SJSA1 (cell line): ENCODE measurements at regions not wholly inside any gene's neighbourhood (a gene's known extent, or its start where the extent isn't known, plus 50 kb on each side); places are given as distances from the start of the nearest gene placed in this dataset.

Experiments
- DNase-seq, 2 experiments: peaks; one replicate each; pipeline ENCODE4 v3.0.0-alpha.2; 2015 to 2020; ENCODE audit warnings: low spot score in 2 of 2, low read depth in 1 of 2
- H3K27ac ChIP-seq: fragments of 250-450 bp; sonication (Bioruptor Pico); 2 replicates; pipeline ENCODE4 v1.5.1; 2020; ENCODE audit warnings: mild to moderate bottlenecking, moderate library complexity
- H3K27me3 ChIP-seq: fragments of 250-450 bp; sonication (Bioruptor Pico); replicated peaks from 2 replicates; pipeline ENCODE4 v1.5.1; 2020; ENCODE audit warnings: mild to moderate bottlenecking, moderate library complexity
- H3K36me3 ChIP-seq: fragments of 250-450 bp; sonication (Bioruptor Pico); 2 replicates; pipeline ENCODE4 v1.5.1; 2020; ENCODE audit warnings: mild to moderate bottlenecking
- H3K4me1 ChIP-seq: fragments of 250-450 bp; sonication (Bioruptor Pico); replicated peaks from 2 replicates; pipeline ENCODE4 v1.6.1; 2021; ENCODE audit warnings: mild to moderate bottlenecking
- H3K4me3 ChIP-seq: fragments of 250-450 bp; sonication (Bioruptor Pico); 2 replicates; pipeline ENCODE4 v1.5.1; 2020; ENCODE audit warnings: mild to moderate bottlenecking
- H3K9me3 ChIP-seq: fragments of 250-450 bp; sonication (Bioruptor Pico); replicated peaks from 2 replicates; pipeline ENCODE4 v1.5.1; 2020; ENCODE audit warnings: mild to moderate bottlenecking

- H3K27me3 ChIP-seq: no peaks in the 10 kb centered on the region
- H3K4me1 ChIP-seq: no peaks in the 10 kb centered on the region
- DNase-seq: no peak
- no peaks in the 10 kb centered on the region for H3K9me3 ChIP-seq
- no peaks in the 10 kb centered on the region for H3K36me3 ChIP-seq
- no peak overlapping the region for H3K27ac ChIP-seq
- no peak overlapping the region for H3K4me3 ChIP-seq
These were observed 641.9 kb upstream of the RBFOX1 start for GRCh38 chr16:6690741-6691140.

- Histone ChIP-seq H3K27ac (no peak overlapping the region), H3K4me3 (no peak overlapping the region), H3K36me3 (no peaks in the 10 kb centered on the region), H3K9me3 (no peaks in the 10 kb centered on the region), H3K4me1 (no peaks in the 10 kb centered on the region), H3K27me3 (no peaks in the 10 kb centered on the region)
- DNase-seq: no peak
These were observed 643.0 kb upstream of the RBFOX1 start for GRCh38 chr16:6689643-6690042.

GRCh38 chr16:6687593-6687992 is 645.1 kb upstream of the RBFOX1 start:
- Histone ChIP-seq H3K27me3 (no peaks in the 10 kb centered on the region), H3K4me3 (no peak overlapping the region), H3K27ac (no peak overlapping the region), H3K4me1 (no peaks in the 10 kb centered on the region), H3K36me3 (no peaks in the 10 kb centered on the region), H3K9me3 (no peaks in the 10 kb centered on the region)
- no peak for DNase-seq

- no peak for DNase-seq
- Histone ChIP-seq H3K36me3 (no peaks in the 10 kb centered on the region), H3K27ac (no peak overlapping the region), H3K4me3 (no peak overlapping the region), H3K4me1 (no peaks in the 10 kb centered on the region), H3K9me3 (no peaks in the 10 kb centered on the region), H3K27me3 (no peaks in the 10 kb centered on the region)
These were observed 648.5 kb upstream of the RBFOX1 start for GRCh38 chr16:6684076-6684673.

GRCh38 chr16:6682142-6682811 is 650.4 kb upstream of the RBFOX1 start:
- H3K27ac ChIP-seq: no peak overlapping the region
- no peaks in the 10 kb centered on the region for H3K27me3 ChIP-seq
- DNase-seq: peak in 1 of 2 experiments; percentile 2
- H3K9me3 ChIP-seq: no peaks in the 10 kb centered on the region
- H3K4me1 ChIP-seq: no peaks in the 10 kb centered on the region
- no peaks in the 10 kb centered on the region for H3K36me3 ChIP-seq
- no peak overlapping the region for H3K4me3 ChIP-seq

- H3K9me3 ChIP-seq: no peaks in the 10 kb centered on the region
These were observed 654.1 kb upstream of the RBFOX1 start for GRCh38 chr16:6678586-6678985.

GRCh38 chr16:6674071-6674470 is 658.6 kb upstream of the RBFOX1 start:
- Histone ChIP-seq H3K36me3 (no peaks in the 10 kb centered on the region), H3K9me3 (no peaks in the 10 kb centered on the region), H3K27ac (no peak overlapping the region), H3K4me3 (no peak overlapping the region), H3K27me3 (no peaks in the 10 kb centered on the region), H3K4me1 (no peaks in the 10 kb centered on the region)
- no peak for DNase-seq

More at GRCh38 chr16:6678586-6678985, 654.1 kb upstream of the RBFOX1 start:
- Histone ChIP-seq H3K27ac (no peak overlapping the region), H3K27me3 (no peaks in the 10 kb centered on the region), H3K4me3 (no peak overlapping the region), H3K36me3 (no peaks in the 10 kb centered on the region), H3K4me1 (no peaks in the 10 kb centered on the region)
- DNase-seq: no peak

GRCh38 chr16:6672507-6672906 is 660.1 kb upstream of the RBFOX1 start:
- no peaks in the 10 kb centered on the region for H3K4me1 ChIP-seq
- H3K9me3 ChIP-seq: no peaks in the 10 kb centered on the region
- H3K4me3 ChIP-seq: no peak overlapping the region
- H3K27me3 ChIP-seq: no peaks in the 10 kb centered on the region
- H3K27ac ChIP-seq: no peak overlapping the region
- DNase-seq: no peak
- no peaks in the 10 kb centered on the region for H3K36me3 ChIP-seq

GRCh38 chr16:6667393-6667792 is 665.3 kb upstream of the RBFOX1 start:
- no peaks in the 10 kb centered on the region for H3K4me1 ChIP-seq

GRCh38 chr16:6665126-6665525 is 667.5 kb upstream of the RBFOX1 start:
- H3K4me3 ChIP-seq: no peak overlapping the region
- no peaks in the 10 kb centered on the region for H3K27me3 ChIP-seq
- H3K9me3 ChIP-seq: 0 out of 2 replicates have a peak, but pooled peaks cover 3% of the 10 kb centered on the region
- H3K36me3 ChIP-seq: no peaks in the 10 kb centered on the region
- H3K4me1 ChIP-seq: no peaks in the 10 kb centered on the region
- no peak overlapping the region for H3K27ac ChIP-seq
- DNase-seq: no peak

More at GRCh38 chr16:6667393-6667792, 665.3 kb upstream of the RBFOX1 start:
- Histone ChIP-seq H3K36me3 (no peaks in the 10 kb centered on the region), H3K27ac (no peak overlapping the region), H3K9me3 (0 out of 2 replicates have a peak, but pooled peaks cover 3% of the 10 kb centered on the region), H3K4me3 (no peak overlapping the region), H3K27me3 (no peaks in the 10 kb centered on the region)
- no peak for DNase-seq

- DNase-seq: no peak
- H3K27me3 ChIP-seq: no peaks in the 10 kb centered on the region
- no peak overlapping the region for H3K4me3 ChIP-seq
- 0 out of 2 replicates have a peak, but pooled peaks cover 3% of the 10 kb centered on the region for H3K9me3 ChIP-seq
- H3K27ac ChIP-seq: no peak overlapping the region
- H3K4me1 ChIP-seq: no peaks in the 10 kb centered on the region
- H3K36me3 ChIP-seq: no peaks in the 10 kb centered on the region
These were observed 669.0 kb upstream of the RBFOX1 start for GRCh38 chr16:6663668-6664067.

GRCh38 chr16:6656760-6657159 is 675.9 kb upstream of the RBFOX1 start:
- Histone ChIP-seq H3K4me1 (no peaks in the 10 kb centered on the region), H3K27ac (no peak overlapping the region), H3K27me3 (no peaks in the 10 kb centered on the region)

GRCh38 chr16:6646891-6647290 is 685.8 kb upstream of the RBFOX1 start:
- H3K27me3 ChIP-seq: no peaks in the 10 kb centered on the region
- H3K4me1 ChIP-seq: no peaks in the 10 kb centered on the region
- DNase-seq: no peak
- H3K4me3 ChIP-seq: no peak overlapping the region
- H3K9me3 ChIP-seq: no peaks in the 10 kb centered on the region
- H3K36me3 ChIP-seq: no peaks in the 10 kb centered on the region
- H3K27ac ChIP-seq: no peak overlapping the region

More at GRCh38 chr16:6656760-6657159, 675.9 kb upstream of the RBFOX1 start:
- Histone ChIP-seq H3K4me3 (no peak overlapping the region), H3K9me3 (no peaks in the 10 kb centered on the region), H3K36me3 (no peaks in the 10 kb centered on the region)
- no peak for DNase-seq

- DNase-seq: no peak
- no peak overlapping the region for H3K27ac ChIP-seq
- no peaks in the 10 kb centered on the region for H3K9me3 ChIP-seq
- no peaks in the 10 kb centered on the region for H3K27me3 ChIP-seq
- no peak overlapping the region for H3K4me3 ChIP-seq
- H3K4me1 ChIP-seq: no peaks in the 10 kb centered on the region
- no peaks in the 10 kb centered on the region for H3K36me3 ChIP-seq
These were observed 686.7 kb upstream of the RBFOX1 start for GRCh38 chr16:6645768-6646568.
